Mucosa of descending colon (tissue), 3 donors: ENCODE measurements at regions not wholly inside any gene's neighbourhood (a gene's known extent, or its start where the extent isn't known, plus 50 kb on each side); places are given as distances from the start of the nearest gene placed in this dataset.

ENCODE experiments used
- ATAC-seq: fragments of 200-7000 bp; cut with Tn5 transposase; one replicate; pipeline ENCODE4 v1.9.1; 2020; ENCODE audit warnings: mild to moderate bottlenecking, moderate library complexity
- DNase-seq, 3 donors: peaks; one replicate each; pipeline ENCODE4 v3.0.0-alpha.2; 2020
- H3K36me3 ChIP-seq: fragments of 200-600 bp; one replicate; pipeline ENCODE4 v1.8.0; 2021; ENCODE audit warnings: low read depth, mild to moderate bottlenecking
- H3K4me1 ChIP-seq: fragments of 200-600 bp; one replicate; pipeline ENCODE4 v1.8.0; 2021; ENCODE audit warnings: low read depth, mild to moderate bottlenecking
- H3K4me3 ChIP-seq: fragments of 200-600 bp; one replicate; pipeline ENCODE4 v1.8.0; 2021; ENCODE audit warnings: mild to moderate bottlenecking
- H3K9me3 ChIP-seq: fragments of 200-600 bp; one replicate; pipeline ENCODE4 v1.8.0; 2021; ENCODE audit warnings: mild to moderate bottlenecking
- CTCF ChIP-seq: fragments of 200-600 bp; IDR thresholded peaks from one replicate; pipeline ENCODE4 v1.8.0; 2022; ENCODE audit warnings: antibody characterized with exemption, mild to moderate bottlenecking
- intact Hi-C, 2 donors: fragments of 100-400 bp; cut with DNase I in 1 of 2; cut with micrococcal nuclease in 1 of 2; formaldehyde crosslinking; loops; one replicate each; pipeline versions ENCODE4 v1.11.0 to v1.11.1; 2022; cut with DNase I, micrococcal nuclease
- donor health status: DM: no; HTN: no; CAD: no; lungs with moderate emphysema.
- donor health status: DM: no; HTN: no; CAD: no.
- donor health status: DM: no; HTN: yes; CAD: no.

GRCh38 chr2:219987830-219988229, 360.4 kb downstream of the SLC4A3 start:
- ATAC-seq, result no peak

GRCh38 chr2:219989744-219990143, 362.3 kb downstream of the SLC4A3 start:
- no peak for DNase-seq
- intact Hi-C loops, result no loop called here
- TF ChIP-seq CTCF, result no peak
- ATAC-seq, result no peak
- Histone ChIP-seq H3K36me3 (no peaks in the 10 kb centered on the region), H3K4me1 (no peaks in the 10 kb centered on the region), H3K4me3 (no peak overlapping the region), H3K9me3 (no peaks in the 10 kb centered on the region)

More at GRCh38 chr2:219987830-219988229, 360.4 kb downstream of the SLC4A3 start:
- intact Hi-C loops, result no loop called here
- Histone ChIP-seq H3K4me1 (no peaks in the 10 kb centered on the region), H3K36me3 (no peaks in the 10 kb centered on the region), H3K4me3 (no peak overlapping the region), H3K9me3 (no peaks in the 10 kb centered on the region)
- no peak for TF ChIP-seq CTCF
- no peak for DNase-seq

DNA sequence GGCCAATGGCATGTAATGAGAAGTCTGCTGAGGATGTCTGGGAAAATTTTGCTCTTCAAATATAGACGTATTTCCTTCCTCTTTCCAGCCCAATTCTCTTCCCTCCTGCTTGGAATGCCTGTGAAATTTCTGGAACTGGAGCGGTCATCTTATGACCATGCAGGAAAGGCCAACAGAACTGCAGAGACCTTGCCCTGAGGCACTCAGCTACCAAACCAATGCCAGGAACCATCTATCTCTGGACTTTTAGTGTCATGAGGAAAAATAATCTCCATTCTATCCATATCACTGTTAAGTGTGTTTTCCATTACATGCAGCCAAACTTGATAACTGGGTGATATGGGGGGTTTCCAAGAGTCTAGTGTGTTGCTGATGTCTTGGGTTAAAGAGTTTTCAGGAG, 363.7 kb downstream of the SLC4A3 start:
- Histone ChIP-seq H3K4me3 (no peak overlapping the region), H3K9me3 (no peaks in the 10 kb centered on the region), H3K4me1 (no peaks in the 10 kb centered on the region), H3K36me3 (no peaks in the 10 kb centered on the region)
- no peak for ATAC-seq
- no peak for DNase-seq
- intact Hi-C loops, result no loop called here
- TF ChIP-seq CTCF, result no peak

DNA sequence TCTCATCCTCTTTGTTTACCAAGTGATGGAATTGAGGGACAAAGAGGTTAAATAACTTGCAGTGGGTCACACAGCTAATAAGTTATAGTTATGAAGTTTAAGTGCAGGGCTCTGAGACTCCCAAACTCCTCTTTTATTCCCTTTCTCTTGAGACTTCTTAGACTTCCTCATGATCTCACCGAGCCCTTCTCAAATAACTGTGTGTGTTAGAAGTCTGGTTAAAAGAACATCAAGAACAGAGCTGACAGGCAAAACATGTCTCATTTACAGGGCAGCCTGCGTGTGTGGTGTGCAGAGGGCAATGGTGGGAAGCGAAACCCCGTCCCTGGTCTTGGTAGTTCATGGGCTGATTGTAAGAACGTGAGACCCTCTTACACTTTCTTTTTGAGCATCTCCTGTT, 368.0 kb downstream of the SLC4A3 start:
- intact Hi-C loops, result no loop called here
- ATAC-seq (no peak), DNase-seq (no peak)
- Histone ChIP-seq H3K9me3 (no peaks in the 10 kb centered on the region), H3K4me3 (no peak overlapping the region), H3K36me3 (no peaks in the 10 kb centered on the region), H3K4me1 (no peaks in the 10 kb centered on the region)
- no peak for TF ChIP-seq CTCF

- H3K9me3 ChIP-seq, result no peaks in the 10 kb centered on the region
- no peak for DNase-seq
- TF ChIP-seq CTCF, result no peak
- ATAC-seq, result no peak
- no peaks in the 10 kb centered on the region for H3K4me1 ChIP-seq
- no peaks in the 10 kb centered on the region for H3K36me3 ChIP-seq
- intact Hi-C loops, result no loop called here
- H3K4me3 ChIP-seq, result no peak overlapping the region
Measured at GRCh38 chr2:219995991-219996765, 368.7 kb downstream of the SLC4A3 start.
